Astrocyte (in vitro differentiated cells and primary cell): ENCODE measurements at regions not wholly inside any gene's neighbourhood (a gene's known extent, or its start where the extent isn't known, plus 50 kb on each side); places are given as distances from the start of the nearest gene placed in this dataset.

Source experiments
- DNase-seq: peaks from one replicate; pipeline ENCODE4 v3.0.0-alpha.2; 2010; ENCODE audit warnings: low read depth
- FAIRE-seq: peaks from 2 replicates; lab custom pipeline; 2011; peaks lifted over from hg19 to GRCh38; lab: Jason Lieb, UNC
- H2AFZ ChIP-seq: 2 replicates; pipeline ENCODE4 v1.6.0; 2012; ENCODE audit warnings: low read depth, low read length, inconsistent platforms
- H3K27ac ChIP-seq: 2 replicates; pipeline ENCODE4 v1.5.1; 2011; ENCODE audit warnings: low read depth, low read length, inconsistent platforms
- H3K27me3 ChIP-seq: 2 replicates; pipeline ENCODE4 v1.6.0; 2011; ENCODE audit warnings: low read length, inconsistent platforms; ENCODE audit not compliant: insufficient read depth
- H3K36me3 ChIP-seq: 2 replicates; pipeline ENCODE4 v1.5.1; 2011; ENCODE audit warnings: low read length, inconsistent platforms; ENCODE audit not compliant: insufficient read depth
- H3K4me1 ChIP-seq: 2 replicates; pipeline ENCODE4 v1.5.1; 2011; ENCODE audit warnings: low read length, inconsistent platforms; ENCODE audit not compliant: insufficient read depth
- H3K4me2 ChIP-seq: 2 replicates; pipeline ENCODE4 v1.6.0; 2012; ENCODE audit warnings: low read length, inconsistent platforms
- H3K4me3 ChIP-seq: 2 replicates; pipeline ENCODE4 v1.5.1; 2011; ENCODE audit warnings: low read depth, mild to moderate bottlenecking, low read length, inconsistent platforms; ENCODE audit not compliant: insufficient read depth
- H3K79me2 ChIP-seq: 2 replicates; pipeline ENCODE4 v1.6.0; 2012; ENCODE audit warnings: mild to moderate bottlenecking, low read length, inconsistent platforms; ENCODE audit not compliant: insufficient read depth
- H3K9ac ChIP-seq: 2 replicates; pipeline ENCODE4 v1.6.0; 2012; ENCODE audit warnings: mild to moderate bottlenecking, low read length, inconsistent platforms
- H3K9me3 ChIP-seq: 2 replicates; pipeline ENCODE4 v1.5.1; 2012; ENCODE audit warnings: low read depth, mild to moderate bottlenecking, low read length, inconsistent platforms; ENCODE audit not compliant: insufficient read depth
- H4K20me1 ChIP-seq: 2 replicates; pipeline ENCODE4 v1.6.0; 2012; ENCODE audit warnings: low read length, inconsistent platforms; ENCODE audit not compliant: insufficient read depth
- H3K27ac Mint-ChIP-seq: one replicate; pipeline ENCODE4 v1.8.0; 2021; ENCODE audit warnings: mild to moderate bottlenecking, mixed read lengths; ENCODE audit not compliant: unreplicated experiment
- H3K27me3 Mint-ChIP-seq: one replicate; pipeline ENCODE4 v1.8.0; 2021; ENCODE audit warnings: low read depth, mixed read lengths; ENCODE audit not compliant: unreplicated experiment
- H3K36me3 Mint-ChIP-seq: one replicate; pipeline ENCODE4 v1.8.0; 2021; ENCODE audit warnings: low read depth, mixed read lengths; ENCODE audit not compliant: unreplicated experiment
- H3K4me1 Mint-ChIP-seq: one replicate; pipeline ENCODE4 v1.8.0; 2021; ENCODE audit warnings: low read depth, mixed read lengths; ENCODE audit not compliant: unreplicated experiment
- H3K4me3 Mint-ChIP-seq: one replicate; pipeline ENCODE4 v1.8.0; 2021; ENCODE audit warnings: mild to moderate bottlenecking, moderate library complexity, mixed read lengths; ENCODE audit not compliant: unreplicated experiment
- H3K9me3 Mint-ChIP-seq: one replicate; pipeline ENCODE4 v1.8.0; 2021; ENCODE audit warnings: mild to moderate bottlenecking, mixed read lengths; ENCODE audit not compliant: unreplicated experiment
- EZH2 ChIP-seq: IDR thresholded peaks from 2 replicates; pipeline ENCODE4 v1.6.1; 2012; ENCODE audit warnings: mild to moderate bottlenecking, low read length, inconsistent platforms; ENCODE audit not compliant: insufficient read depth
- TF ChIP-seq, protein P1 (sequence below): IDR thresholded peaks from 2 replicates; pipeline ENCODE4 v1.5.1; 2011; ENCODE audit warnings: low read depth, mild to moderate bottlenecking, inconsistent platforms, low read length, moderate library complexity; ENCODE audit not compliant: insufficient read depth

DNA sequence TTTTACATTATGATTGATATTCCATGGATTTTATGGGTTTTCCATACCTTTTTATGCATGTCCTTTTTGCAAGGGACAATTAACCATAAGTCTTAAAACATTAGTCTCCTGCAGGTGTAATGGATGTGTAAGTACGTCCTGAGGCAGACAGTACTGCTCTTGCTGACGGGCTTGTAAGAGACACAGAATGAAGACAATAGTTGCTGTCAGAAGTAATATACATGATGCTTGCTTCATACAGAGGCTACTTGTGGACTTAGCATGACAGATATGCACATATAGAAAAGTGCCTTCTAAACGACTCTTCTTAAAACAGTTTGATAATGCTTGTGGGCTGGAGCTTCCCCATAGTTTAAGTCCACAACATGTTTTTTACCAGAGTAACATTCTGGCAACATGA, 182.7 kb downstream of the SPATA31D1 start:
- H3K27ac Mint-ChIP-seq = no peak overlapping the region
- peaks cover 4% of the 10 kb centered on the region for H3K4me1 Mint-ChIP-seq
- Histone ChIP-seq H3K4me3 (no peak overlapping the region), H3K27me3 (no peaks in the 10 kb centered on the region), H3K9me3 (no peaks in the 10 kb centered on the region), H3K27ac (no peak overlapping the region), H3K4me1 (no peaks in the 10 kb centered on the region), H3K79me2 (no peaks in the 10 kb centered on the region), H2AFZ (no peak overlapping the region), H3K36me3 (no peaks in the 10 kb centered on the region), H3K4me2 (no peak overlapping the region), H3K9ac (no peak overlapping the region), H4K20me1 (no peaks in the 10 kb centered on the region)
- H3K36me3 Mint-ChIP-seq = no peaks in the 10 kb centered on the region
- H3K27me3 Mint-ChIP-seq = no peaks in the 10 kb centered on the region
- H3K4me3 Mint-ChIP-seq = no peak overlapping the region
- no peaks in the 10 kb centered on the region for H3K9me3 Mint-ChIP-seq
- DNase-seq (no peak), FAIRE-seq (peak; percentile 29)
- TF ChIP-seq, protein P1, sequence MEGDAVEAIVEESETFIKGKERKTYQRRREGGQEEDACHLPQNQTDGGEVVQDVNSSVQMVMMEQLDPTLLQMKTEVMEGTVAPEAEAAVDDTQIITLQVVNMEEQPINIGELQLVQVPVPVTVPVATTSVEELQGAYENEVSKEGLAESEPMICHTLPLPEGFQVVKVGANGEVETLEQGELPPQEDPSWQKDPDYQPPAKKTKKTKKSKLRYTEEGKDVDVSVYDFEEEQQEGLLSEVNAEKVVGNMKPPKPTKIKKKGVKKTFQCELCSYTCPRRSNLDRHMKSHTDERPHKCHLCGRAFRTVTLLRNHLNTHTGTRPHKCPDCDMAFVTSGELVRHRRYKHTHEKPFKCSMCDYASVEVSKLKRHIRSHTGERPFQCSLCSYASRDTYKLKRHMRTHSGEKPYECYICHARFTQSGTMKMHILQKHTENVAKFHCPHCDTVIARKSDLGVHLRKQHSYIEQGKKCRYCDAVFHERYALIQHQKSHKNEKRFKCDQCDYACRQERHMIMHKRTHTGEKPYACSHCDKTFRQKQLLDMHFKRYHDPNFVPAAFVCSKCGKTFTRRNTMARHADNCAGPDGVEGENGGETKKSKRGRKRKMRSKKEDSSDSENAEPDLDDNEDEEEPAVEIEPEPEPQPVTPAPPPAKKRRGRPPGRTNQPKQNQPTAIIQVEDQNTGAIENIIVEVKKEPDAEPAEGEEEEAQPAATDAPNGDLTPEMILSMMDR = no peak
- no peak for TF ChIP-seq EZH2

DNA sequence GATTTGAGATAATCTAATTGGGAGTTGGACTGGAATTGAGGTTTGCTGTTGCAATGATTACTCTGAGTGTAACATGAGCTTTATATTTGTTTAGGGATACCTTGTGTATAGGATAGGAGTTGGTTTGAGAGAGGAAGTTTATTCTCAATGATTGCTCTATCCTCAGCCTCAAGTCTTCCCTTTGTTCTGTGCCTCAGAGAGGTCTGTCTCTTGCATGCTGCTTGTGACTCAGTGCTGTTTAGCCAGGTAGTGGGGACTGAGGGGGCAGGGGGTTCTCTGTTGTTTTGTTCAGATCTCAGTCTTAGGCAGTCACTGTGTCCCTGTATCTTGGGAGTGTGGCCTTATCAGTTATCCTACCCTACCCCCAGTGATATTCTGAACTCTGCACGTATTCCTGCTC, 192.1 kb downstream of the SPATA31D1 start:
- Histone ChIP-seq H3K4me2 (no peak overlapping the region), H3K4me3 (no peak overlapping the region), H3K79me2 (no peaks in the 10 kb centered on the region), H3K27ac (no peak overlapping the region), H3K9me3 (no peaks in the 10 kb centered on the region), H3K4me1 (no peaks in the 10 kb centered on the region), H3K36me3 (no peaks in the 10 kb centered on the region), H4K20me1 (no peaks in the 10 kb centered on the region), H2AFZ (no peak overlapping the region), H3K27me3 (no peaks in the 10 kb centered on the region), H3K9ac (no peak overlapping the region)
- H3K4me3 Mint-ChIP-seq = no peak overlapping the region
- DNase-seq = no peak
- peaks cover 3% of the 10 kb centered on the region for H3K27me3 Mint-ChIP-seq
- H3K27ac Mint-ChIP-seq = no peak overlapping the region
- no peak for TF ChIP-seq EZH2
- TF ChIP-seq, protein P1 = no peak
- H3K9me3 Mint-ChIP-seq = no peaks in the 10 kb centered on the region
- no peaks in the 10 kb centered on the region for H3K36me3 Mint-ChIP-seq
- H3K4me1 Mint-ChIP-seq = no peaks in the 10 kb centered on the region
- no peak for FAIRE-seq

DNA sequence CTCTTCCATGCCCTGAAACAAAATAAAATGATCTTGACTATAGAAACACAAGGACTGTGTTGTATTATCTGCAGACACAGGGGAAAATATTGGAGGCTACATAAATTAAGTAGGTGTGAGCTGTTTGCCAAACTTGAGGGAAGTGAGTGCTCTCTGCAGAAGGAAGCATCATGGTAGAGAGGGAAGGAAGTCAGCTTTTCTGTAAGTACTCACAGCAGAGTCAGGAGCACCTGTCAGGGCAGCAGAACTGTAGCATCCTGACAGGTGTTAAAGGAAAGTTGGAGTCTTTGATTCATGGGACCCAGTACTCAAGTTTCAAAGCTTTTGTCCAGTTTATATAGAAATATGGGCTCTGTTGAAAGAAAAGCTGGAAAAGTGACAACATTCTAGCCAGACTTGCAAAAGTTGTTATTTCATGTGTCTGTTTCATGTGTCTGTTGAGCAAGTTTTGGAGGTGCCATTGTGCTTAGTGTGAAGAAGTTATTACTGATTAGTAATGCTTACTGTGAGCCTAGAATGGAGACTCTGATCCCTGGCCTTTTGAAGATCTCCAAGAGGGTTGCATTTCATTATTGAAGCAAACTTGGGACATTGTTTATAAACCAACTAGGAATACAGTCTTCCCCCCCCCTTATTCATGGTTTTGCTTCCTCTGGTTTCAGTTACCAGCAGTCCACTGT, 194.7 kb downstream of the SPATA31D1 start:
- H3K4me1 ChIP-seq = no peaks in the 10 kb centered on the region
- H3K27me3 ChIP-seq = no peaks in the 10 kb centered on the region
- no peaks in the 10 kb centered on the region for H4K20me1 ChIP-seq
- no peak overlapping the region for H3K4me2 ChIP-seq
- no peak overlapping the region for H2AFZ ChIP-seq
- peaks cover 3% of the 10 kb centered on the region for H3K27me3 Mint-ChIP-seq
- H3K9me3 Mint-ChIP-seq = no peaks in the 10 kb centered on the region
- H3K79me2 ChIP-seq = no peaks in the 10 kb centered on the region
- no peak overlapping the region for H3K4me3 Mint-ChIP-seq
- H3K4me3 ChIP-seq = no peak overlapping the region
- H3K36me3 ChIP-seq = no peaks in the 10 kb centered on the region
- no peak overlapping the region for H3K27ac Mint-ChIP-seq
- no peak overlapping the region for H3K9ac ChIP-seq
- H3K27ac ChIP-seq = no peak overlapping the region
- TF ChIP-seq, protein P1 = no peak
- TF ChIP-seq EZH2 = no peak
- no peak for DNase-seq
- H3K4me1 Mint-ChIP-seq = no peaks in the 10 kb centered on the region
- no peaks in the 10 kb centered on the region for H3K9me3 ChIP-seq
- FAIRE-seq = no peak
- H3K36me3 Mint-ChIP-seq = no peaks in the 10 kb centered on the region
